GM12878 (cell line): ENCODE measurements at regions not wholly inside any gene's neighbourhood (a gene's known extent, or its start where the extent isn't known, plus 50 kb on each side); places are given as distances from the start of the nearest gene placed in this dataset.

Source experiments
- ATAC-seq: fragments of 200-7000 bp; cut with Tn5 transposase; 3 replicates; pipeline ENCODE4 v1.9.1; 2020; ENCODE audit warnings: mild to moderate bottlenecking, moderate library complexity
- BruUV-seq: library from RNA; stranded (reverse); fragments of 400-500 nt; replicated peaks from 2 replicates; lab custom pipeline; 2021; lab: Mats Ljungman, UMichigan
- CTCF ChIA-PET: fragments of 300-600 bp; sonication (Branson Sonifier 250); formaldehyde crosslinking; extraction: SDS; loops from one replicate; lab custom pipeline; 2021; ENCODE audit warnings: inconsistent platforms; lab: Yijun Ruan, JAX
- POLR2A ChIA-PET: fragments of 350-600 bp; formaldehyde crosslinking; extraction: SDS; loops from one replicate; lab custom pipeline; 2021; ENCODE audit warnings: inconsistent platforms; lab: Charles Lee
- RAD21 ChIA-PET: fragments of 300-600 bp; sonication (Branson Sonifier 250); formaldehyde crosslinking; loops from one replicate; lab custom pipeline; 2023; ENCODE audit warnings: antibody characterized with exemption; ENCODE audit not compliant: unreplicated experiment; lab: Charles Lee
- SMC1A ChIA-PET: fragments of 300-600 bp; sonication (Branson Sonifier 250); formaldehyde crosslinking; loops from one replicate; lab custom pipeline; 2023; ENCODE audit not compliant: unreplicated experiment, uncharacterized antibody; lab: Charles Lee
- DNase-seq: peaks from one replicate; pipeline ENCODE4 v3.0.0-alpha.2; 2011; ENCODE audit warnings: low read depth, low spot score
- FAIRE-seq: peaks from 3 replicates; lab custom pipeline; 2011; peaks lifted over from hg19 to GRCh38; lab: Jason Lieb, UNC
- H2AFZ ChIP-seq: 2 replicates; pipeline ENCODE4 v1.6.0; 2011; ENCODE audit warnings: low read depth, low read length, control low read depth; ENCODE audit not compliant: control insufficient read depth
- H3K27ac ChIP-seq: 2 replicates; pipeline ENCODE4 v1.5.1; 2011; ENCODE audit warnings: control low read depth; ENCODE audit not compliant: control insufficient read depth, insufficient read depth
- H3K27me3 ChIP-seq, 2 experiments: replicated peaks in 1 of 2; 2 replicates each; pipeline versions ENCODE4 v1.6.0 to v1.6.1; 2011; ENCODE audit warnings: low read length in 1 of 2; ENCODE audit not compliant: control insufficient read depth in 2 of 2, insufficient read depth in 2 of 2
- H3K36me3 ChIP-seq, 2 experiments: 2 replicates each; pipeline ENCODE4 v1.5.1; 2011; ENCODE audit warnings: low read length in 1 of 2; ENCODE audit not compliant: control insufficient read depth in 2 of 2, insufficient read depth in 2 of 2
- H3K4me1 ChIP-seq: 2 replicates; pipeline ENCODE4 v1.6.1; 2011; ENCODE audit warnings: mild to moderate bottlenecking, low read length, moderate library complexity, mixed read lengths; ENCODE audit not compliant: control insufficient read depth, insufficient read depth
- H3K4me2 ChIP-seq: 2 replicates; pipeline ENCODE4 v1.6.0; 2011; ENCODE audit warnings: control low read depth; ENCODE audit not compliant: control insufficient read depth, insufficient read depth
- H3K4me3 ChIP-seq: fragments of 200-600 bp; sonication (generic); 2 replicates; pipeline ENCODE4 v1.5.1; 2016
- H3K79me2 ChIP-seq: 2 replicates; pipeline ENCODE4 v1.6.0; 2011; ENCODE audit warnings: low read length; ENCODE audit not compliant: control insufficient read depth, insufficient read depth
- H3K9ac ChIP-seq: 2 replicates; pipeline ENCODE4 v1.8.0; 2011; ENCODE audit warnings: low read length, control low read depth, mixed read lengths; ENCODE audit not compliant: control insufficient read depth, insufficient read depth
- H3K9me3 ChIP-seq: replicated peaks from 3 replicates; pipeline ENCODE4 v1.5.1; 2011; ENCODE audit warnings: mild to moderate bottlenecking, low read length; ENCODE audit not compliant: control insufficient read depth, insufficient read depth
- H4K20me1 ChIP-seq: 2 replicates; pipeline ENCODE4 v1.6.0; 2011; ENCODE audit not compliant: control insufficient read depth, insufficient read depth
- ASH2L ChIP-seq: fragments of 300-600, 200-600 bp; sonication (generic); IDR thresholded peaks from 2 replicates; pipeline ENCODE4 v1.6.1; 2017; ENCODE audit warnings: low read depth, mild to moderate bottlenecking, borderline replicate concordance
- BMI1 ChIP-seq: fragments of 450-650 bp; IDR thresholded peaks from 2 replicates; pipeline ENCODE4 v1.6.1; 2016; ENCODE audit warnings: mild to moderate bottlenecking, moderate library complexity, borderline replicate concordance
- CBFB ChIP-seq: IDR thresholded peaks from 2 replicates; pipeline ENCODE4 v1.6.1; 2016; ENCODE audit warnings: antibody characterized with exemption, low read depth
- CEBPB ChIP-seq, 2 experiments: fragments of 150-350 bp in 1 of 2; IDR thresholded peaks; 2 replicates each; pipeline ENCODE4 v1.6.1; 2012 to 2014; ENCODE audit warnings: low read depth in 2 of 2, low read length in 2 of 2, borderline replicate concordance in 1 of 2, inconsistent platforms in 1 of 2
- EP300 ChIP-seq, 2 experiments: fragments of 150-350 bp in 1 of 2; IDR thresholded peaks; 2 replicates each; pipeline ENCODE4 v1.6.1; 2011 to 2012; ENCODE audit warnings: low read depth in 2 of 2, low read length in 2 of 2, borderline replicate concordance in 1 of 2, improper control_type of control experiment in 1 of 2, inconsistent platforms in 1 of 2; ENCODE audit not compliant: control insufficient read depth in 1 of 2
- EZH2 ChIP-seq: IDR thresholded peaks from 2 replicates; pipeline ENCODE4 v1.6.1; 2012; ENCODE audit warnings: low read depth, mild to moderate bottlenecking, control low read depth, inconsistent platforms, low read length, borderline replicate concordance; ENCODE audit not compliant: control insufficient read depth
- IKZF1 ChIP-seq: fragments of 450-650 bp; conservative IDR thresholded peaks from 2 replicates; pipeline ENCODE4 v1.6.1; 2017; ENCODE audit warnings: antibody characterized with exemption, mild to moderate bottlenecking
- IRF4 ChIP-seq: IDR thresholded peaks from 2 replicates; pipeline ENCODE4 v1.6.1; 2011; ENCODE audit warnings: low read depth, low read length
- KAT2A ChIP-seq: conservative IDR thresholded peaks from 2 replicates; pipeline ENCODE4 v1.6.1; 2011; ENCODE audit warnings: low read depth, low read length; ENCODE audit not compliant: control insufficient read depth
- MTA2 ChIP-seq: fragments of 450-650 bp; IDR thresholded peaks from 2 replicates; pipeline ENCODE4 v1.6.1; 2016; ENCODE audit warnings: low read depth, mild to moderate bottlenecking, moderate library complexity
- NR2F1 ChIP-seq: fragments of 450-650 bp; conservative IDR thresholded peaks from 2 replicates; pipeline ENCODE4 v1.6.1; 2017; ENCODE audit warnings: mild to moderate bottlenecking
- PAX5 ChIP-seq: IDR thresholded peaks from 2 replicates; pipeline ENCODE4 v1.6.1; 2011; ENCODE audit warnings: low read depth, low read length, borderline replicate concordance
- POU2F2 ChIP-seq: IDR thresholded peaks from 3 replicates; pipeline ENCODE4 v1.6.1; 2011; ENCODE audit warnings: low read depth, mild to moderate bottlenecking, low read length, borderline replicate concordance
- RELB ChIP-seq: fragments of 450-650 bp; IDR thresholded peaks from 2 replicates; pipeline ENCODE4 v1.6.1; 2017; ENCODE audit warnings: low read depth, mild to moderate bottlenecking, moderate library complexity
- SIN3A ChIP-seq: IDR thresholded peaks from 2 replicates; pipeline ENCODE4 v1.6.1; 2012; ENCODE audit warnings: low read depth, low read length, improper control_type of control experiment
- WRNIP1 ChIP-seq: IDR thresholded peaks from 2 replicates; pipeline ENCODE4 v1.6.1; 2011; ENCODE audit warnings: low read depth, low read length, improper control_type of control experiment, borderline replicate concordance
- YBX1 ChIP-seq: fragments of 450-650 bp; IDR thresholded peaks from 2 replicates; pipeline ENCODE4 v1.6.1; 2016; ENCODE audit warnings: antibody characterized with exemption
- WGBS: methylation state at CpG from one replicate; pipeline ENCODE4 v1.1.6; 2016; ENCODE audit warnings: low lambda C conversion rate; ENCODE audit not compliant: insufficient replicate concordance, insufficient coverage; ENCODE audit errors: missing lambda C conversion rate; 5-methylcytosine and 5-hydroxymethylcytosine counted together
- in situ Hi-C: fragments of 300-500 bp; cut with MboI; formaldehyde crosslinking; loops from 9 replicates; pipeline ENCODE4 v1.14.3; 2018; ENCODE audit warnings: mixed read lengths
- intact Hi-C: fragments of 100-400 bp; cut with micrococcal nuclease; formaldehyde crosslinking; loops from one replicate; pipeline ENCODE4 v1.14.2; 2022; ENCODE audit not compliant: unreplicated experiment
- TF ChIP-seq, protein P1 (sequence below): fragments of 150-350 bp; IDR thresholded peaks from 2 replicates; pipeline ENCODE4 v1.6.1; 2014; ENCODE audit warnings: mild to moderate bottlenecking, low read depth, low read length
- TF ChIP-seq, protein P2 (sequence below): IDR thresholded peaks from 2 replicates; pipeline ENCODE4 v1.6.1; 2011; ENCODE audit warnings: low read depth, low read length, improper control_type of control experiment, borderline replicate concordance

DNA sequence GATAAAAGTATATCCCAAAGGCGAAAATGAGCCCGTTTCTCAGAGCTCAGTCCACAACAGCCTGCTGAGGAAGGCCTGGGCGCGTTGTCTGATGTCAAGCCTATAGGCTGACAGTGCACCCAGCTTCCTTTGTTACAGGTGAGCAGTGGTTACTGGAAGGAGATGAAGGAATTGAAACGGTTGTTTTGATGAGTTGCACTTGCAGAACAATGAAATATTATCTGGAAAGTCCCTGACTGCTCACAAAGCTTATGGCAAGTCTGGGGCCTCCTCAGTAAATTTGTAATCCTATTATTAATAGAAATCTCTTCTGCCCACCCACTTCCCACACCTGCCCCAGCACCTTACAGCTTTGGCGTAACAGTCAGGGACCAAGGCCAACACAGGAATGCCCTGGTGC, 77.8 kb downstream of the C11orf91 start (continued):
- TF ChIP-seq, protein P1, sequence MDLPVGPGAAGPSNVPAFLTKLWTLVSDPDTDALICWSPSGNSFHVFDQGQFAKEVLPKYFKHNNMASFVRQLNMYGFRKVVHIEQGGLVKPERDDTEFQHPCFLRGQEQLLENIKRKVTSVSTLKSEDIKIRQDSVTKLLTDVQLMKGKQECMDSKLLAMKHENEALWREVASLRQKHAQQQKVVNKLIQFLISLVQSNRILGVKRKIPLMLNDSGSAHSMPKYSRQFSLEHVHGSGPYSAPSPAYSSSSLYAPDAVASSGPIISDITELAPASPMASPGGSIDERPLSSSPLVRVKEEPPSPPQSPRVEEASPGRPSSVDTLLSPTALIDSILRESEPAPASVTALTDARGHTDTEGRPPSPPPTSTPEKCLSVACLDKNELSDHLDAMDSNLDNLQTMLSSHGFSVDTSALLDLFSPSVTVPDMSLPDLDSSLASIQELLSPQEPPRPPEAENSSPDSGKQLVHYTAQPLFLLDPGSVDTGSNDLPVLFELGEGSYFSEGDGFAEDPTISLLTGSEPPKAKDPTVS, result no peak
- TF ChIP-seq MTA2 (no peak), IKZF1 (0 out of 2 replicates have a peak, but pooled peaks have one; percentile 22), CBFB (no peak), EZH2 (no peak), KAT2A (no peak), POU2F2 (no peak)
- TF ChIP-seq, protein P2, sequence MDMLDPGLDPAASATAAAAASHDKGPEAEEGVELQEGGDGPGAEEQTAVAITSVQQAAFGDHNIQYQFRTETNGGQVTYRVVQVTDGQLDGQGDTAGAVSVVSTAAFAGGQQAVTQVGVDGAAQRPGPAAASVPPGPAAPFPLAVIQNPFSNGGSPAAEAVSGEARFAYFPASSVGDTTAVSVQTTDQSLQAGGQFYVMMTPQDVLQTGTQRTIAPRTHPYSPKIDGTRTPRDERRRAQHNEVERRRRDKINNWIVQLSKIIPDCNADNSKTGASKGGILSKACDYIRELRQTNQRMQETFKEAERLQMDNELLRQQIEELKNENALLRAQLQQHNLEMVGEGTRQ, result no peak
- TF ChIP-seq, all 136 proteins: peak for 4

DNA sequence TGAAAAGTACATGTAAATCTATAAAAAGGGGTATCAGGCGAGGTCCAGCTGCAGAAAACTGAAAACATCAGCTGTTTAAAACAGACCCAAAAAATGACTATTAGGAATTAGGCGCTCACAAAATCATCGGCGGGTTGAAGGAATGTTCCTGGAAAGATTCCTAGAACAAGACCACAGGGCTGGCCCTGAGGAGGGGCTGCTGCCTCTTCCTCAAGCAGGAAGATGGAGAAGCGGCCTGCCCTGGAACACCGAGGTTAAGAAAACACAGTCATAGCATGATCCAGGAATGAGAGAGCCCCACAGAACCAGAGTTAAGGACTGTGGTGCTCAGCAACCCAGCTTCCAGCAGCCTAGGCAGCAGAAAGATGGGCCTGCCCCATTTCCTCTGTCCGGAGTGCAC, 78.4 kb downstream of the C11orf91 start:
- CTCF ChIA-PET, result no interaction called here
- no peak for DNase-seq
- peaks cover 12% of the 10 kb centered on the region for H3K4me1 ChIP-seq
- no peak overlapping the region for H3K9ac ChIP-seq
- no peak for ATAC-seq
- H2AFZ ChIP-seq, result no peak overlapping the region; the same call in 1 of the 2 replicates
- H4K20me1 ChIP-seq, result no peaks in the 10 kb centered on the region
- in situ Hi-C loops (no loop called here), intact Hi-C loops (no loop called here)
- SMC1A ChIA-PET, result no interaction called here
- RAD21 ChIA-PET, result no interaction called here
- TF ChIP-seq YBX1, result no peak
- TF ChIP-seq SIN3A, result no peak
- no peak for TF ChIP-seq EP300 (IDR thresholded peaks at IDR 0.05; ENCODE audit: borderline replicate concordance in 1 of 2, control insufficient read depth in 1 of 2, low read depth in 2 of 2, low read length in 2 of 2)
- no peak for TF ChIP-seq RELB
- no peak for TF ChIP-seq NR2F1
- TF ChIP-seq ASH2L, result no peak
- no peak for TF ChIP-seq WRNIP1
- TF ChIP-seq IRF4, result no peak
- no peak for TF ChIP-seq CEBPB (IDR thresholded peaks at IDR 0.05; ENCODE audit: borderline replicate concordance in 1 of 2, low read depth in 2 of 2, low read length in 2 of 2)
- TF ChIP-seq CBFB, result no peak
- TF ChIP-seq PAX5, result no peak
- TF ChIP-seq BMI1, result no peak
- FAIRE-seq, result no peak
- no peak overlapping the region for H3K4me2 ChIP-seq
- POLR2A ChIA-PET, result no interaction called here
- no TSS peak for BruUV-seq
- H3K27ac ChIP-seq, result no peak overlapping the region
- H3K79me2 ChIP-seq, result no peaks in the 10 kb centered on the region
- H3K36me3 ChIP-seq, result no peaks in the 10 kb centered on the region; a peak in 1 of 4 replicates
- 61% methylated on average over 7 of the region's 7 CpGs for WGBS
- no peaks in the 10 kb centered on the region for H3K27me3 ChIP-seq
- H3K4me3 ChIP-seq, result no peak overlapping the region
- no peaks in the 10 kb centered on the region for H3K9me3 ChIP-seq
